ENCODE measurements at regions not wholly inside any gene's neighbourhood (a gene's known extent, or its start where the extent isn't known, plus 50 kb on each side); places are given as distances from the start of the nearest gene placed in this dataset.

- TF ChIP-seq MAX (IDR thresholded peaks at IDR 0.05; ENCODE audit: insufficient read depth, insufficient read length): no peak
- TF ChIP-seq CTCF (IDR thresholded peaks at IDR 0.05; ENCODE audit: extremely low read depth in 1 of 2, insufficient read depth in 1 of 2, low read depth in 1 of 2, low read length in 2 of 2): no peak
- no peak for TF ChIP-seq POLR2AphosphoS5 (IDR thresholded peaks at IDR 0.05; ENCODE audit: insufficient read depth, low read depth, low read length)
- no peak for TF ChIP-seq EZH2 (IDR thresholded peaks at IDR 0.05; ENCODE audit: borderline replicate concordance, low read depth, low read length, severe bottlenecking)
Measured at GRCh38 chr17:45688353-45688752, 95.8 kb upstream of the CRHR1 start.
